HG03175 (cell line): ENCODE measurements at regions not wholly inside any gene's neighbourhood (a gene's known extent, or its start where the extent isn't known, plus 50 kb on each side); places are given as distances from the start of the nearest gene placed in this dataset.

Experiments used
- ATAC-seq: cut with Tn5 transposase; IDR thresholded peaks from one replicate; pipeline ENCODE4 v1.9.1; 2021; ENCODE audit warnings: mild to moderate bottlenecking, moderate library complexity; ENCODE audit not compliant: unreplicated experiment

DNA sequence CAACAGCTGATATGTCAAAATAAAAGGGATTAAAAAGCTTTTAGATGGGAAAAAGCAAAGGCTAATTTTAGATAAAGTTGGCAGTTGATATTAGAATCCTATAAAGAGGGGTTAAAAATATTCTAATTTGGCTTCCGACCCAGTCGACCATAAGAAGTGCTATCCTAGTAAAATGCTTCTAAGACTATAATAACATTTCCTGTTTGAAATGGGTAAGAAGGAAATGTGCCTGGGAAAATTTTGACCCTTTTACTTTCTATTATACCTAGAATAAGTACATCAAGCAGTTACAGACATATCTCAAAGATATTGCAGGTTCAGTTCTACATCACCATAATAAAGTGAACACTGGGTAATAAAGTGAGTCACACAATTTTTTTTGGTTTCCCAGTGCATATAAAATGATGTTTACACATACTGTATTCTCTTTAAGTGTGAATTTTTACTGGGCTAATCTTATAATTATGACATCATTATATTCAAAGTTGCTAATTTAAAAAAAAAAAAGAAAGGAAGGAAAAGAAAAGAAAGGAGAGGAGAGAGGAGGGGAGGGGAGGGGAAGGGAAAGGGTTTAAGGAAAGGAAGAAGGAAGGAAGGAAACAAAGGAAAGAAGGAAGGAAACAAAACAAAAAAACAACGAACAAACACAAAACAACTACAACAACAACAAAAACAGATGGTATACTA lies 308.2 kb upstream of the NR5A2 start:
- ATAC-seq, result no peak

DNA sequence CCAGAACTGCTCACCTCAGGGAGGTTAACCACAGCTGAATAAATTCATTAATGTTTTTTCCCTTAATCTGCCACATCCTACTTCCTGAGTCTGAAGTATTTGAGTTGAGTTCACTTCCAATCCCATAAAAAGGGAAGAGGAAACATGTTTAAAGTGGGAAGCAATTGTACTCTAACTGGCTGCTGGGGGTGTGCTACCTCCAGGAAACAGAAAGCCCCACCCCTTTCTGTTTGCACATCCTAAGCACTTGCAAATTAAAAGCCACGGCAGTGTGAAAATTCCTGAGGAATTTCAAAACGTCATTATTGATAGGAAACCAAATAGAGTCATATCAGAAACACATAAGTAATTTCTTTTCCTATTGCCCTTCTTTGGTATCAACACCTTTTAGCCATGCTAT lies 307.0 kb upstream of the NR5A2 start:
- ATAC-seq, result no peak

DNA sequence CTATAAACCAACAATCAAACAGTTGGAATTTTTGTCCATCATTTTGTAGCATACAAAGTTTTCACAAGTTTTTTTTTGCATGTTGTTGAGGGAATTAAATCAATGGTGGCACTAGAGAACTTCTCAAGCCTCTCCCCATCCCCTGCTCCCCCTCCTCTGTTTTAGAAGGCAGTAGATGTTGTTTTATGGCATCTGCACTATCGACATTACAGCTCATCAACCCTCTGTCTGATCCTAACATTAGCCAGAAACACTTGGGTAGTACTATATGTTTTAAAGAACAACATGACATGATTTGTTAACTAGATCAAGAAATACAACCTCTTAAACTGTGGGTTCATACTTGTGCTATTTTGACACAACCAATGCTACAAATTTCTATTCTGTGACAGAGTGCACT lies 306.5 kb upstream of the NR5A2 start:
- ATAC-seq, result no peak

DNA sequence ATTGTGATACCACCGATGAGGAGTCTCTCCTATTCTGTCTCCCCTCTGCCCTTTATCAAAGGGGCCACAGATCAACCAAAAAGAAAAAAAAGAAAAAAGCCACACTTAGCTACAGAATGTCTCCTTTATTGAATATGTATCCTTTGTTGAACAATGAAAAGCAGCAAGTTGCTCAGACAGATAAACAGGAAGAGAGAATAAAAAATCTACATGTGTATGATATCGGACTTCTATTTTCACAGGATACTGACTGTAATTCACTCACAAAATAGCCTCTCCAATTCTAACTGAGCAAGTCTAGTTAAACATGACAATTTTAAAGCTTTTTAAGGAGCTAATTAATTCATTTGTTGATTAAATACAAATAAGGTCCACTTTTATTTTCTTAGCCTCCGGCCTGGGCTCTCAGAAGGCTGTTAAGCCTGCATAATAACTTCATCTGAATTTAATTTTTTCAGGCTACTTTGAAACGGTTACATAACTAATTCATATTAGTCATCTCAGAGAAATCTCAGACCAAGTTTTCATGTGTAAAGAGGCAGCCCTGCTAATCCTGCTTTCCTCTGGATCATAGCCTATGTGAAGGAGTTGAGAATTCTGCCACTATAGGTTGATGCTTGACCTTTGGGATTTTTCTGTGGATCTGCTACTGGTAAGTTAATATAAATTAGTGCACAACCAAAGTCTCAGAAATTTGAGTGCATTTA lies 304.1 kb upstream of the NR5A2 start:
- no peak for ATAC-seq

DNA sequence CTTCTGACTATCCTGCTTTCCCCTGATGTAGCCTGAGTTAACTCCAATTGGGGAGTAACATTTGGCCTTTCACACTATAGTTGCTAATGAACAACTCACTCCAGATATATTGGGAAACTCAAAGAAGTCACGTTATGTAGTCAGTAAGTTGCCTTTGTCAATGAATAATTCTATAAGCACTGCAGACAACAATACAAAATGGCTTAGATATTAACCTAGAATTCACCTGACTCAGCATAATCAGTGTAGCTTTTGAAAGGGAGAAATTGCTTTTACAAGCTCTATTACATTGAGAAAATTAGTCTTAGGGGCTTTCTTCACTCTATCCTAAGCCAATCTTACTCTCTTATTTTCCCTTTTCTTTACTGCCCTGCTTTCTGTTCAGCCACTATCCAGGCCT lies 303.5 kb upstream of the NR5A2 start:
- ATAC-seq, result no peak

DNA sequence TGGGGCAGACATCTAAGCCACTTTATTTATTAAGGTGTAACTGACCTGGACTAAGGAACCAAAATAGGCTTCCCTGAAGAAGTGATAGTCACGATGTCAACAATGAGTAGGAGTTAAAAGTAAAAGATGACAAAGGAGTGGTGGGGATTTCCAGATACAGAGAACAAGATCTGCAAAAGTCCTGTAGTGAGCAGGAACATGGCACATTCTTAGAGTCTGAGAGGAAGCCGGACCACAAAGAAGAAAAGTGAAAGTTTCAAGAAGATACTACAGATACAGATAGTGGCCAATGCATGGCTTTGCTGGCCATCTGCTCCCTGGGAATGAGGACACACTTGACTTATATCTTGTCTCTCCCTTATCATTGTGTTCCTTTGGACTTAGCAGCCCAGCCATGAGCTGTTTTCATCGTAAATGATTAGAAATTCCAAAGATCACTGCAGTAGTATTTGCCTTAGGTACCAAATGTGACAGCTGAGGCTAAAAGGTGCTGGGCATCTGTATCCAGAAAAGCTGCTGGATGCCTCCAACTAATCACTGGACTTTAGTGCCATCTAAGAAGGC lies 302.4 kb upstream of the NR5A2 start:
- peak; percentile 59 for ATAC-seq

DNA sequence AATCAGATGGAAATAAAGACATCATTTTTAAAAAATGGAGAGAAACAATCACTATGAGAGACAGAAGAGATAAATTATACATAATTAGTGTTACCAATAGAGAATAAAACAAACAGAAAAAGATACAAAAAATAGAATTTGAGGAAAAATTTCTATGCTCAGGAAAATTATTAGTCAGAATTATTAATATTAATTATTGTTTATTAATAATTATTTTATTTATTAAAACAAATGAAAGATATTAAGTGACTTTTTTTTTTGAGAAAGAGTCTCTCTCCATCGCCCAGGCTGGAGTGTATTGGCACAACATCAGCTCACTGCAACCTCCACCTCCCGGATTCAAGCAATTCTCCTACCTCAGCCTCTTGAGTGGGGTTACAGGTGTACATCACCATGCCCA lies 299.8 kb upstream of the NR5A2 start:
- ATAC-seq, result no peak

DNA sequence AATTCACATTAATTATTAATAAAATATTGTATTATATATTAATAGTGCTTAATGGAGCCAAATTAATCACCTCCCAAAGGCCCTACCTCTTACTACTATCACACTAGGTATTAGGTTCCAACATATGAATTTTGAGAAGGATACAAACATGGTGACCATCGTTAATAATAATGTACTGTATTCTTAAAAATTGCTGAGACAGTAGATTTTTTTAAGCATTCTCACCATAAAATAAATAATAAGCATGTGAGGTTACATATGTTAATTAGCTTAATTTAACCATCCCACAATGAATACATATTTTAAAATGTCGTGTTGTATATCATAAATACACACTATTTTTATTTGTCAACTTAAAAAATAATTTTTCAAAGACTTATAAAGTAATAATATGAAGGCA lies 299.2 kb upstream of the NR5A2 start:
- no peak for ATAC-seq

DNA sequence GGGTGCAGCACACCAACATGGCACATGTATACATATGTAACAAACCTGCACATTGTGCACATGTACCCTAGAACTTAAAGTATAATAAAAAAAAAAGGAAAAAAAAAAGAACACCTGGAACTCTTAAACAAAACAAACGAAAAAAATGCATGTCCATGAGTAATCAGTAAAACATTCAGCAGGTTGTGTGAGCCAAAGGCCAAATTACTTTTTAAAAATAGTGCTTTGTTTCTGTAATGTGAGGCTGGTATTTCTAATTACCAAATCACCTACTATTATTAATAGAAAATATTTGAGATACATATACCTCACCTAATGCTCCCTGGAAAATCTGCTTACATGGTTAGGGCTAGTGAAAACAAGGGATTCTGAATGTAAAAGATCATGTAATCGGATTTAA lies 294.4 kb upstream of the NR5A2 start:
- ATAC-seq, result no peak

DNA sequence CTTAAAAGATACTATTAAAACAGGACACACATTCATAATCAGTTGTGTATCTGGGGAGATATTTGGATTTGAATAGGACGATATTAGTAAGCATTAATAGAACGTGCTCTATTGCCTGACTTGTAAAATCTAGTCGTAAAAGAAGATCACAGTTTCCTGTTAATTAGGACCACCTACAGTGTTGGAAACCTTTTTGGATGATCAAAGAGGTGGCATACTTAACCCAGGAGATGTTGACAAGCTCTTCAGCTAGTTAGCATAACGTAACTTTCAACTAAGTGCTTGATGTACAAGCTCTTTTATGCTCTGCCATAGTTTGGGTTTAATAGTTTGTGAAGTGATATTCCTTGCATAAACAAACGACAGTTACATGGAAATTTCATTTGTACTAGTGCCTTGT lies 293.3 kb upstream of the NR5A2 start:
- no peak for ATAC-seq

DNA sequence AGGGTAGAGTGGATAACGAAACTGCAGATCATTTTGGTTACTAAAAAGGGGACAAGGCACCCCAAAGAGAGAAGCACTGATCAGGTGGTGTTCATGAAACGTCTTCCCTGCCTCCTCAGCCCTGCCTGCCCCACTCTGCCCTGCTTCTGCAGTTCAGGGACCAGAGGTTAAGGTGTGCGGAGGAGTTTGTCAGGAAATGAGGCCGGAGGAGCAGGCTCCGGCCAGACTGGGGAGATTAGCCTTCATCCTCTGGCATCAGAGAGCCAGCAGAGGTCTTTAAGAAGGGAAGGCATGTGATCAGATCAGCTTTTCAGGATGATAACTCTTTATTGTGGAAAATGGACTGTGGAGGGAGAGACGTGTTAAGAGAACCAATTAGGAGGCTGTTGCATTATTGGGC lies 291.9 kb upstream of the NR5A2 start:
- ATAC-seq, result no peak

DNA sequence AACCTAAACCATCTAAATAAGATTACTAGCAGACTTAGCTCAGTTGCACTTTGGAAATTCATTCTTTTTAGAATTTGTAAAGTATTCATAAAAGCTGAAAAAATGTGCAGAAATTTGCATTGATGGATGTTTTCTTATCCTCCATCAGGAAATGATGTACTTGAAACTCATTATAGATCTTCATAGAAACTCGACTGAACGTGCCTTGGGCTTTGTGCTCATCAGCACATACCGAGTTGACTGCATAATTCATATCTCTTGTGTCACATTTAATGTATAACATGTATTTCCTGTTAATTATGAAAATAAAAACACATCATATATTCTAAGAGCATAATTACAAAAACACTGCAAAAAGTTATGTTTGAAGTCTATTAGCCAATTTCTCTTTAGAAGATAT lies 290.9 kb upstream of the NR5A2 start:
- no peak for ATAC-seq

DNA sequence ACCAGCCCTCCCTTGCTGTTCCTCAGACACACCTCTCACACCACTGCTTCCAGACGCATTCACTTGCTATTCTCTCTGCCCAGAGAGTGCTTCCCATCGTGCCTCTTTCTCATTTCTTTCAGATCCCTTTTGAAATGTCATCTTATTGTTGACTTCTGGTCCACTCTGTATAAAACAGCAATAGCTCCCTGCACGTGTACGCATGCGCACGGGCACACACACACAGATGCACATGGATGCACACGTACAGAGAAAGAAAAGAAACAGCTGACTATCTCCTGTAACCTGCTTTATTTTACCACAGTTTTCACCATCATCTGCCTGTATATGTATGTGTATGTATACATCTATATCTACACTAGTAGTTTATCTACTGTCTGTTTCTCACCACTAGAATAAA lies 285.9 kb upstream of the NR5A2 start:
- no peak for ATAC-seq

DNA sequence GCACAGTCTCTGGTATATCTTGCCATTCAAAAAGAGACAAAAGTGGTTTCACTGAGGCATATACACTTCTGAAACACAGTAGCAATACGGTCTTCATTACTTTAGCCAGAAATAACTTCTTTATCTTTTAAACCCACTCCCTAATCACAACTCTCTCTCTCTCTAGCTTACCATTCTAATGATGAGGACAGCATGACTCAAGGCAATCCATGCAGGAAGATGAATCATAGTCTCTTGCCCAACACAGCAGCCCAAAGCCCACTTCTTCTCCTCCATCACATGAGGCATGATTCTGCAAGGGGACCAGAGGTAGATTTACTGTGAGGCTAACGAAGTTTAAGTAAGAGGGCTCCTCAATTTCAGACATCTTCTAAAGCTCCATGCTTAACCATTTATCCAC lies 285.0 kb upstream of the NR5A2 start:
- no peak for ATAC-seq

DNA sequence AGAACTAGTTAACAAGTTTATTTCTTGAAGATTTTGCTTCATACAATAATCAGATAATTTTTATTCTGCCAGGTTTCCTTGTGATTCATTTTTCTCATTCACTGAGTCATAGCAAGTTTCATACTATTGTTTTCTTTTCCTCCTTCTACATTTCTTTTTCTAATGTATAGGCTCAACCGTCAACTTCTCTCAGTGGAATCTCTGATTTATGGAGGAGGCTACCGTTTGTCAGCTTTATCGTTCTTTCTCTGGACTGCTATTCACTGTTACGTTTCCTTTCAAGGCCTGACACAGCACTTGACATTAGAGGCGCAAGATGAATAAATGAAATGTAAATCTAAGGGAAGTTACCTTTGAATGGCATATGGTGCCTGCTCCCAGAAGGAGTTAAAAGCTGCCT lies 284.3 kb upstream of the NR5A2 start:
- no peak for ATAC-seq

DNA sequence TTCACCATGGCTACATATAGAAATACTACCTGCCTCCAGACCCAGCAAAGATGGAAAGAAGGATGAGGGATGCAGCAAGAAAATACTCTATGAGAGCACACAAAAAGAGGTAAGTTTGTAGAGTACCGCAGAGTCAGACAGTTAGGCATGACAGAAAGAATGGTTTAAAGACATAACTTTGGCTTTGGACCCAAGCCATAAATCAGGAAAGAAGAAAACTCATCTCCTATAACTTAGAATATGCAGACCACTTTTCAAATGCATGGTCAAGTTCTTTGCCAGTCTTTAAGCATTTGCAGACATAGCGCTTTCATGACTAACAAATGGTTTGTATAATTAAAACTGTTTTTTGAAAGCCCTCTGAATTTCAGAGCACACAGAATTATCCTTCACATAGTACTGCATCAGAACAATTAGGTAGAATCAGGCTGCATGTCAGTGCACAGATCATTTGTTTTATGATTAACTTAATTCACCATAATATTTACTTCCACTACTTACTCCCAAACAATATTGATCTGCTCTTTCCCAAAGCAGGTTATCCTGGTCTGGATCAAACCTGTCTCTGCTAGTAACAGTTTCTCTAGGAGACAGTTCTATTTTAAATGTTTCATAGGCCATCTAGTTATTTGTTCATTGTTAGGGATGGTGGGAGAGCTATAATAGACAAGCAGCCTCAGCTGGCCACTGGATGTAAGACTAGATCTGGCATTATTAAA lies 280.7 kb upstream of the NR5A2 start:
- ATAC-seq, result no peak

DNA sequence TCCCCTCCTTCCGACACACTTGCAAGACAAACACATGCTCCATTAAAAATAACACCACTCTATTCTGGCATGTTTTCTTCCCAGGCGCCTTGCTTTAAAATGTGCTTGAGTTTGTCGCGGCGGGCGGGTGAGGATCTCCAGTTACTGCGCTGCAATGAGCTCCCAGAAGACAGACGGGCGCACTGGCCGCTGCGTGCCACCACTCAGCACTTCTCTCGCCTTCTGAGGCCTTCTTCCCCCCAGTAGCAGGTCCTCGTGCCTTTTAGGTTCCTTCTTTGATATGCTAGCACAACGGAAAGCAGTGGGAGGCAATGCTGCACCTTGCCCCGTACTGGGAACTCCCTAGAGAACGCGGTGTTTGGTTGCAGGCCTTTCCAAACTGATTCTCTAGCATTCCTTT lies 279.5 kb upstream of the NR5A2 start:
- no peak for ATAC-seq

DNA sequence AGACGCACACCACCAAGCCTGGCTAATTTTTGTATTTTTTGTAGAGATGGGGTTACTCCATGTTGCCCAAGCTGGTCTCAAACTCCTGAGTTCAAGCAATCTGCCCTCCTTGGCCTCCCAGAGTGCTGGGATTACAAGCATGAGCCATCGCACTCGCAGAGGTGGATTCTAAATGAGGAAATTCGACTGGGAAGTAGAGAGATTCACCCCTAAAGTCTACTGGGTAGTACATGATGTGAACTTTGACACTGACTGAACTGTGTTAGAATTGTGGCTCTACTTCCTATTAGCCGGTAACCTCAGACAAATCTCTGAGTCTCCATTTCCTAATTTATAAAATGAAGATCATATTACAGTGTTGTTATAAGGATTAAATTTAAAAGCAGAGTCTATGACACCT lies 276.0 kb upstream of the NR5A2 start:
- no peak for ATAC-seq

DNA sequence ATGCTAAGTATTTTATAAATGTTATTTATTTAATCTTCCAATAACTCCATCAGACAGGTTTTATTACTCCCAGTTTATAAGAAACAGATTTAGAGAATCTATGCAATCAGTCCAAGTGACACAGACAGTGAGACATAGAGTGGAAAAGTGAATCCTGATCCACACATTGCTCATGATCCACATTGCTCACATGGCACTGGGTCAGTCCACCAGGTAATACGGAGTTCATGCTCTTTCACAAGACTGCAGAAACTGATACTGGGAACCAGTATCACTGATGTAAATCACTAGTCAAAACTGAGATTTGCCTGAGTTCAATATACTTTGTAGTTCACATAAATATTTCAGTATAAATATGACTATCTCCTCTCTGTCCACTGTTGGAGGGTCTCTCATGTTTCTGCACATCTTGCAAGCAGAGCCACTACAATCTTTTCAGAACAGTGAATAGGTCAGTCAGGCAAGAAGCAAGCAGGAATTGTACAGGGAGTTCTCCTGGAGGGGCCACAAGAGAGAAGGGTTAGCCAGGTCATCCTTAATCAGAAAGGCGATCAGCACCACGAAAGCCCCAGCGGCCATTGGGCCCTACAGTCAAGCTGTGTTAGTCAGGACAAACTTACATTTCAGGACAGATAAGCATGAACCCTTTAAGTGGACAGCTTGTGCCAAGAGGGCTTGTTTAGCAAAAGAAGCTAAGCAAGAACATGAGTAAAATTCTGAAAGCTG lies 275.4 kb upstream of the NR5A2 start:
- ATAC-seq, result no peak

DNA sequence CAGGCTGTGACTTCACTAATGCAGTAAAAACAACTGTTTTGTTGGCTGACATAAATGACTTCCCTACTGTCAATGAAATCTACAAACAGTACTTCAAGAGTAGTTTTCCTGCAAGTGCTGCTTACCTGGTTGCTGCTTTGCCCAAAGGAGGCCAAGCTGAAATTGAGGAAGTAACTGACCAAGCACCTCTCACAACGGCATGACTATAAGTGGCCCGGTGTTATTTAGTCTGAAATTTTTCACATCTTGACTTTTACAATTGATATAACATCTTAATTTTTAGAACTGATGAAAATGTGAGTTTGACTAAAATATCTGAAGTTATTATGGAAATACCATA lies 274.9 kb upstream of the NR5A2 start:
- no peak for ATAC-seq

DNA sequence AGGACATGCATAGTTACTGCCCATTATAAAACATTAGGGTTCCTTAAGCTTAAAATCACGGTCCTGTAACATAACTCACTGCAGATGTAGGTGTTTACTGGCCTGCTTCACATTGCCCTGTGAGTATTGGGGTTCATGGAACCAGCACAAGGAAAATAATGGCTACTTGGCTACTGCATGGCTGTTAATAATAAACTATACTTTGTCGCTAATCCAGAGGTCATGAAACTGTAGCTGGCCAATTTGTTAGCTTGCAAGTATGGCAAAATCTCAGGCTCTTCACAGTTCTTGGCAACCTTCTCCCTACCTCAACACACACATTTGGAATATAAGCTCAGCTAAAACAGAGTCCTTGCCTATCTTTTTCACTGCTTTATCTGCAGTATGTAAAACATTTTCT lies 274.0 kb upstream of the NR5A2 start:
- no peak for ATAC-seq
